ENCODE measurements at regions not wholly inside any gene's neighbourhood (a gene's known extent, or its start where the extent isn't known, plus 50 kb on each side); places are given as distances from the start of the nearest gene placed in this dataset.

GRCh38 chr5:39998518-39998917 lies 573.7 kb upstream of the DAB2 start:
- DNase-seq (ENCODE audit: low spot score in 2 of 2): no peak
- Histone ChIP-seq H3K4me1 (no peaks in the 10 kb centered on the region), H3K27me3 (no peaks in the 10 kb centered on the region), H3K4me3 (no peak overlapping the region), H3K9me3 (no peaks in the 10 kb centered on the region), H3K36me3 (no peaks in the 10 kb centered on the region), H3K27ac (no peak overlapping the region)
- no peak for TF ChIP-seq CTCF (IDR thresholded peaks at IDR 0.05)
- no peak for TF ChIP-seq EP300 (IDR thresholded peaks at IDR 0.05)
- TF ChIP-seq POLR2A (IDR thresholded peaks at IDR 0.05): no peak
- TF ChIP-seq POLR2AphosphoS5 (IDR thresholded peaks at IDR 0.05): no peak

DNA sequence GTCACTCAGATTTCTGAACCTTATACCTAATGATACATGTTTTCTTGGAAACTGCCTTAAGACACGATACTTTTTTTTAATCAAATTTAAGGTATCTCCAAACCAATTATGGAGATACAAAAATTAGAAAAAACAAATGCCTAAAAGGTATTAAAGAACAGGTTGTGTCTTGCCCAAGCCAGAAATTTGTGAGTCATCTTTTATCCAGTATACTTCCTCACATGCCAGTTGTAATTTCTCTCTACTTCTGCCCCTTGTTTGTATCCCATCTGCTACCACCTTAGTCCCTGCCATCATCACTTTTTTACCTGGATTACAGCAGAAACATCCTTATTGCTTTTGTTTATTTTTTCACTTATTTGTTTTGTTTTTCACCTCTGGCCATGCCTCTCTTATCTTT lies 571.2 kb upstream of the DAB2 start:
- H3K4me3 ChIP-seq: no peak overlapping the region
- no peaks in the 10 kb centered on the region for H3K4me1 ChIP-seq
- no peaks in the 10 kb centered on the region for H3K9me3 ChIP-seq
- H3K27me3 ChIP-seq: no peaks in the 10 kb centered on the region
- TF ChIP-seq EP300 (IDR thresholded peaks at IDR 0.05): no peak
- no peak for TF ChIP-seq CTCF (IDR thresholded peaks at IDR 0.05)
- TF ChIP-seq POLR2AphosphoS5 (IDR thresholded peaks at IDR 0.05): no peak
- TF ChIP-seq POLR2A (IDR thresholded peaks at IDR 0.05): no peak
- no peak for DNase-seq (ENCODE audit: low spot score in 2 of 2)
- H3K36me3 ChIP-seq: no peaks in the 10 kb centered on the region
- H3K27ac ChIP-seq: no peak overlapping the region
- WGBS: 54% methylated on average over 1 of the region's 1 CpG

- no peak for DNase-seq (ENCODE audit: low spot score in 2 of 2)
- WGBS: 89% methylated on average over 2 of the region's 2 CpGs
- no peak overlapping the region for H3K27ac ChIP-seq
- H3K36me3 ChIP-seq: no peaks in the 10 kb centered on the region
- no peak for TF ChIP-seq POLR2AphosphoS5 (IDR thresholded peaks at IDR 0.05)
- no peak for TF ChIP-seq EP300 (IDR thresholded peaks at IDR 0.05)
- TF ChIP-seq CTCF (IDR thresholded peaks at IDR 0.05): no peak
- no peak for TF ChIP-seq POLR2A (IDR thresholded peaks at IDR 0.05)
- H3K9me3 ChIP-seq: no peaks in the 10 kb centered on the region
- no peaks in the 10 kb centered on the region for H3K27me3 ChIP-seq
- no peaks in the 10 kb centered on the region for H3K4me1 ChIP-seq
- no peak overlapping the region for H3K4me3 ChIP-seq
Measured at GRCh38 chr5:39992617-39993202, 567.9 kb upstream of the DAB2 start.

- 43% methylated on average over 2 of the region's 2 CpGs for WGBS
- no peak overlapping the region for H3K27ac ChIP-seq
- no peak for DNase-seq (ENCODE audit: low spot score in 2 of 2)
- no peaks in the 10 kb centered on the region for H3K36me3 ChIP-seq
- TF ChIP-seq POLR2AphosphoS5 (IDR thresholded peaks at IDR 0.05): no peak
- TF ChIP-seq EP300 (IDR thresholded peaks at IDR 0.05): no peak
- TF ChIP-seq CTCF (IDR thresholded peaks at IDR 0.05): no peak
- no peak for TF ChIP-seq POLR2A (IDR thresholded peaks at IDR 0.05)
- H3K4me3 ChIP-seq: no peak overlapping the region
- H3K27me3 ChIP-seq: no peaks in the 10 kb centered on the region
- H3K4me1 ChIP-seq: no peaks in the 10 kb centered on the region
- no peaks in the 10 kb centered on the region for H3K9me3 ChIP-seq
Measured at GRCh38 chr5:39986614-39987013, 561.8 kb upstream of the DAB2 start.

- Histone ChIP-seq H3K36me3 (no peaks in the 10 kb centered on the region), H3K27ac (no peak overlapping the region), H3K27me3 (no peaks in the 10 kb centered on the region), H3K4me3 (no peak overlapping the region), H3K9me3 (no peaks in the 10 kb centered on the region), H3K4me1 (no peaks in the 10 kb centered on the region)
- no peak for TF ChIP-seq EP300 (IDR thresholded peaks at IDR 0.05)
- TF ChIP-seq POLR2A (IDR thresholded peaks at IDR 0.05): no peak
- no peak for TF ChIP-seq CTCF (IDR thresholded peaks at IDR 0.05)
- TF ChIP-seq POLR2AphosphoS5 (IDR thresholded peaks at IDR 0.05): no peak
- WGBS: 88% methylated on average over 1 of the region's 1 CpG
- DNase-seq (ENCODE audit: low spot score in 2 of 2): no peak
Measured at GRCh38 chr5:39980056-39980455, 555.3 kb upstream of the DAB2 start.
